NCI-H1105 treated with DMSO at 0.1 percent for 48 hours (cell line): ENCODE measurements at regions not wholly inside any gene's neighbourhood (a gene's known extent, or its start where the extent isn't known, plus 50 kb on each side); places are given as distances from the start of the nearest gene placed in this dataset.

Experiments used
- DNase-seq: peaks from one replicate; lab custom pipeline; 2025; lab: John Stamatoyannopoulos, UW

DNA sequence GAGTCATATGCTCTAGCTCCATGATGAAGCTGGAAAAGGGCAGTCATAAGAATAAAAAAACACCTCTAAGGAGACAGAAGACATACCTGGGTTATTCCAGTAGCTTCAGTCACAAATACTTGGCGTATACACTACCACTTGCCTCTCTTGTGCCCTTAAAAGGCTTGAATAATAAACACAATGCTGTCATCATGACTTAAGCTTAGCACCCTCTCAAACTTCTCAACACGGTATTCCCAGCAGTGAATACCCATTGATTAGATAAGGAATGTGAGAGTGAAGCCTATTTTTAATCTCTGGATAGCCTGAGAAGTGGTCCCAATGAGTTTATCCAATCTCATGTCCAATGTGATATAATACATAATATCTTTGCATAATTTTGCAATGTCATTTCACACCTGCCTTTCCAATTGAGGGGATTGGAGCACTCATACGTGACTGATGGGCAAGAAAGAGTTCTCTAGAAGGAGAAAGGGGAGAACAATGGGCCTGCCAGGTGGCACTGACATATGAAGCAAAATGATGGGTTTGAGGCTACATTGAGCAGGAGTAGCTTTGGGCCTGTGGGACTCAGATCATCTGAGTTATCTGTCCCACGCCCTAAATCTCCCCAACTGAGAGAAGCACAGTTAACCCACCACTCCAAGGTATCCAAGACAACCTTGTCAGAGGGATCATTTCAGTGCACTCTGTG is 298.6 kb upstream of the DAB1 start:
- DNase-seq = no peak

DNA sequence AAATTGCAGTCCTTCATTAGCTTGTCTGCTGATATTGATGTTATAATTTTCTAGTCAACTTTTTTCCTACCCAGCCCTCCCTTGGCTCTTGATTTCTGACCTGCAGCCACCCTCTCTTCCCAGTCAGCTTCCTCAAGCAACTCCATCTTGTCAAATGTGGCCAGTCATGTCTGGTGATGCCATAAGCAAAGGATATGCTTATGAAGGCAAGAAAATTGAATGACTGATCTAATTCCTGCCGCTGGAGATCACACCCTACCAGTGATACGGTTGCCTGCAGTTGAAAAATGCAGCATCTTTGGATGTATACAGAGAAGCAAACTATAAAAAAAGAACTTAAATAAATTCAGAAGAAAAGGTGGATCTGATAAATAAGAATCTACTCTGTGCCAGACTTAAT is 297.1 kb upstream of the DAB1 start:
- DNase-seq = no peak

DNA sequence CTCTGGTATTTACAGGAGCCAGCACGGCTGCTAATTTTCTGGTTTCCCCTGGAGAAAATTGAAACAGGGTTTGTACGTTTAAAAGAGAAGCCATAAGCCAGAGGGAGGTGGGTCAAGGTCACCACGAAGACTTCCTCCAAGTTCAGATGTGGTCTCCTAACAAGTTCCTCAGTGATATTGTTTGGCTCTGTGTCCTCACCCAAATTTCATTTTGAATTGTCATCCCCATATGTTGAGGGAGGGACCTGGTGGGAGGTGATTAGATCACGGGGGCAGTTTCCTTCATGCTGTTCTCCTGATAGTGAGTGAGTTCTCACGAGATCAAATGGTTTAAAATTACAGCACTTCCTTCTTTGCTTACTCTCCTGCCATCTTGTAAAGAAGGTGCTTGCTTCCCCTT is 295.4 kb upstream of the DAB1 start:
- no peak for DNase-seq

DNA sequence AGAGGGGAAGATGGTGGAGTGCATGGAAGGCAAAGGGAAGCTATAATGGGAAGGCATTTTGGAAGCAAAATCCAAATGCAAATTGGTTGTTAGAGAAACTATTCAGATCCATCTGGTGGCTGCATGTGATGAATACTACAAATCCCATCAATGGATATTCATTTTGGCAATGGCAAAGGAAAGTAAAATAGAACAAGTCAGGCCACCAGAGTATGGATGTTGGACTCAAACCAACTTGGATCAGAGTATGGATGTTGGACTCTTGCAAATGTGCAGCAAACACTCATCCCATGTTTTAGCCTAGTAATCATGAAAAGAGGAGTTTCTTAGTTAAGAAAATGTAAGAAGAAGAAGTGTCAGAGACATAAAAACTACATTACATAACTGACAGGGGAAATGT is 289.6 kb upstream of the DAB1 start:
- DNase-seq = no peak

DNA sequence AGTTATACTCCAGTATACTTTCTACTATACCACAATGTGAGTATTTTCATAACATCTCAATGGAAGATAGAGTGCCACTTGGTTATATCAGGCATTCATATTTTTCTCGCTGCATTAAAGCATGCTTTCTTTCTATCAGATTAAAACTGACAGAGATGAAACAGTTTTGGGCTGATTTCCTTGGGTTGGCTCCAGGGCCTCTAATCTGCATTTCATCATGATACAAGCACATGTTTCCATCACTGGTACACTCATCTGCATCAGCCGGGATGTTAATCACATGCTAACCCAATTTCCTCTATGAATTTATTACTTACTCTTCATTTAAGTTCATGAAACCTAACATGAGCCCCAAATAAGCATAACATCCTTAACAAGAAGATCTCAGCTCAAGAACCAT is 289.0 kb upstream of the DAB1 start:
- no peak for DNase-seq

DNA sequence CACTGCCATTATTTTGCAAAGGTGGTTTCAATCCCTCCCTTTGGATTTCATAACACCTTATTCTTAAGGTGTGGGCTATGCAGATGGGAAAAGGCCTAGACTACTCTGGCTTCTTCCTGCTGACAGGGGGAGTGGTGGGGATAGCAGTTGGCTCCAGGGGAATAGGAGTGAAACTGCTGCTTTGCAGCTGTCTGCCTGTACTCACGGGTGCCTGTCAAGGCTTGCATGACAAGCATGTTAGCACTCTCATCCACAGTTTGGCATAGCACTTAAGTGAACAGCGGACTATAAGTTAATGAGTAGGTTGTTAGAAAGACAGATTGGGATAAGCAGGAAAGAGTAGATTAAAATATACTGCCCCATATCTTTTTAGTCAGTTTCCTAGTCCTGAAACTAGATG is 287.5 kb upstream of the DAB1 start:
- DNase-seq = peak; percentile 88

DNA sequence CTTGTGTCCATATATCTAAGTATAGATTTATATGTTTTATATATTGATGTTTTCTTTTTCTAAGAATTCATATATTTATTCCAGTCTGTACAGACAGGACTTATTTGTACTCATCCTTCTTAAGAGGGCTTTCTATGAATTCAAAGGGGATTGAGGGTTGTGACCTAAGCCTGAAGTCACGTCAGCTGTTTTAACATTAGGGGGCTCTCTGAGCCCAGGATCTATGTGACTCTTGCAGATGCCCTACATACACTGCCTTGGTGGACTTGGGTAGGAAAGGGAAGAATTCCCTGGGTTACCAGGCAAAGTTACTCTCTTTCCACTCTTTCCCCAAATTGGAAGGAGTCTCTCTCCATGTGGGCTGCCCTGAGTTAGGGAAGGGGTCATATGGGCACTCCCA is 283.8 kb upstream of the DAB1 start:
- no peak for DNase-seq

DNA sequence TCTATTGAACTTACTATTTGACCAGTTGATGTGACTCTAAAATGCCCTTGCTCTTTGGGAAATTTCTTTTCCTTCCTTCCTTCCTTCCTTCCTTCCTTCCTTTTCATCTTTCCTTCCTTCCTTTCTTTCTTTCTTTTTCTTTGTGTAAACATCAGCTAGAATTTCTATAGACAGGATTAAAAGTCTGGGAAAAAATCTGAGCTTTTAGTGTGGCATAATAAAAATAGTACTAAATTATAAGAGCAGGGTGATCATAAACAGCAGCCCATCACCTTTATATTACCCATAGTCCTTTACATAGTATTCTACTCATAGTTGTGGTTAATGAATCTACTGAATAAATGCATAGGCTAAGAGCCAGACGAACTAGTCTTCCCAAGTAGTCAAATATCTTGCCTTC is 281.0 kb upstream of the DAB1 start:
- DNase-seq = no peak

DNA sequence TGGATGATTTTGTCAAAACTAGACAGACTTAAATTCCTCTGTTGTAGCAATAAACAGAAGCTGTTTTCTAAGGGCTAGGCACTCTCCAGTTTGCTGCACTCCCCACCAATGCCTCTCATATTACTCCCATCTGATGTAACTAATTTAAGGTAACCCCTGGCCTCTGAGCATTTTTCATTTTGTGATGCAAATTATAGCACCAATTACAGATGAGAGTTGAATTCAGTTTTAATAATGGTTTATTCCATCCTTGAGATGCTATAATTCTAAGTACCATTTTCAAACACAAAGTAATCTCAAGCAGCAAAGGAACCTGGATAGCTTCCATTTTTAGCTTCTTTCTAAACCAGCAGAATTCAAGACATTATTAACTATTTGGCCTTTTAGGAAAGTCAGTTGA is 280.4 kb upstream of the DAB1 start:
- peak; percentile 21 for DNase-seq

DNA sequence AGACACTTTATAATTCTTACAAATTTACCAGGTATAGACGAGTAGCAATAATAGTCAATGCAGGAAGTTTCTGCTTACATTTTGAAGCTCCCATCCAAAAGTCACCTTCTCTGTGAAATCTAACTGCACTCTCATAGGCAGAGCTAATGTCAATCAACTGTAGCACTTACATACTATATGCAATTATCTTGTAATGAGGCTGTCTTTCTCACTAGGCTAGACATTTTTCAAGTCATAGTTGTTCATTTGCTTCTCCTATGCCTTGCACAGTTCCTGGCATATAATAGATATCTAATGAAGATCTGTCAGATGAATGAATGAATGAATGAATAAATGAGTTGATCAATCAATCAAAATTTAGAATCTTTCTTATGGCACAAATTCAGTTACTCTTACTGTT is 273.0 kb upstream of the DAB1 start:
- no peak for DNase-seq

DNA sequence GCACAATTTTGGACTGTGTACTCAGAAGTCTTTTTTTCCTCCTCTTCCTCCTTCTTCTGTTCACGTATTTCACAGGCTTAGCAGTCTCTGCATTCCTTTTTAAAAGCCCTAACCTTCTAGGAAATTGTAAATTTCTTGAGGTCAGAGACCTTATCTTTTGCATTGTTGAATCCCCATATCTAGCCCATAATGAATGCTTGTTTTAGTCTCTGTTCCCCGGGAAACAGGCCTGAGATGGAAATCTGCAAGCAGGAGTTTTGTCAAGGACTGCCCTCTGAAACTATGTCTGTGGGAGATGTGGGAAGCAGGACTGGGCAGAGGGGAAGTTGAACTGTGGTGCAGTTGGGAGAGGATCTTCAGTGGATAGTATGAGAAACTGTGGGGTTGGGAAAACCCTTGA is 272.2 kb upstream of the DAB1 start:
- no peak for DNase-seq

DNA sequence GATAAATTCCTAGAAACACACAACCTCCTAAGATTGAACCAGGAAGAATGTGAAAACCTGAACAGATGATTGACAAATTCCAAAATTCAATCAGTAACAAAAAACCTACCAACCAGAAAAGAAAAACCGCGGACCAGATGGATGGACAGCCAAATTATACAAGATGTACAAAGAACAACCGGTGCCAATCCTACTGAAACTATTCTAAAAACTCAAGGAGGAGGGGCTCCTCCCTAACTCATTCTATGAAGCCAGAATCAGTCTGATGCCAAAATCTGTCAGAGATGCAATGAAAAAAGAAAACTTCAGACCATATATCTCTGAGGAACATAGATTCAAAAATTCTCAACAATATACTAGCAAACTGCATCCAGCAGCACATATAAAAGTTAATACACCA is 262.4 kb upstream of the DAB1 start:
- no peak for DNase-seq

DNA sequence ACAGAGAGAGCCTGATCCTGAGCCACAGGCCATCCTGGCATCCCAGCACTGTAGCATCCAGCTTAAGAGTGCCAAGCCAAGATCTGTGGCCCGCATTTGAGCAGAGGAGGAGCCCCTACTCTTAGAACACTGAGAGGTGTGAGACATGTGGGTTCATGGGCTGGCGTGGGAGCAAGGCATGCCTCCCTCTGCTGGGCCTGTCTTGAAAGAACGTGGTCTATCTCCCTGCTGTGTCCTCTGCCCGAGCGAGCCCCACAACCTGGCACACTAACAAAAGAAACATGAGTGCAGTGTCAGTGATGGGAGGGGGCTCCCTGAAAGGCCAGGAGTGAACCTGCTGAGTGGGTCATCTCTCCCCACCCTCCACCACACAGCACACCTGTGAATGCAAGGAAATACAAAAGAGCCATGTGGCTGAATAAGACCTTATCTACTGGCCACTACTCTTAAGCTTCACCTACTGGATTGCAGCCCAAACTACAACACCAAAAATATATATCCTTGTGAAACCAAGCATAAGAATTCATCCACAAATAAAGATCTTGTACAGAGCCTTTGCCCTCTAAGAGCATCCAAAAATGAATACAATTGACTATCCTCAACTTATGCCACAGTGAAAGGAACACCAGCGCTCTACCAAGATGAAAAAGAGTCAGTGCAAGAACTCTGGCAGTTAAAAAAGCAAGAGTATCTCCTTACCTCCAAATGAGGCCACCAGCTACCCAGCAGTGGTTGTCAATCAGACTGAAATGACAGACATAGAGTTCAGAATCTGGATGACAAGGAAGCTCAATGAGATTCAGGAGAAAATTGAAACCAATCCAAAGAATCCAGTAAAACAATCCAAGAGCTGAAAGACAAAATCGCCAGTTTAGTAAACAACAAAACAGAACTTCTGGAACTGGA is 259.4 kb upstream of the DAB1 start:
- no peak for DNase-seq

DNA sequence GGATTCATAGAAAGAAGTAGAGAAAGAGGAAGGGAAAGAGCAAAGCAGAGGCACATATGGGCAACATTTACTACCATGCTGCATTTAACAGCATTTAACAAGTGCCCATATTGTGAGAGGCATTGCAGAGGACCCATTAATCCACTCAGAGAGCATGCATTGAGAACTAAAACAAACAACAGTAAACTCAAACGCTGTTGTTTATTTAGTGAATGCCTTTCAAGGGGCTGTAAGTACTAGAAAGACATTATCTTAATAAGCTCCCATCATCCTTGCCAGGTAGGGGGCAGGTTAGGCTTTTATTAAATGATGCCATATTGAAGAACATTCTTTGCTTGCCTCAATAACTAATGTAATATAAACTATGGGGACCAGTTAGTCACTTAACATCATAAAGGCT is 254.3 kb upstream of the DAB1 start:
- DNase-seq = peak; percentile 98

DNA sequence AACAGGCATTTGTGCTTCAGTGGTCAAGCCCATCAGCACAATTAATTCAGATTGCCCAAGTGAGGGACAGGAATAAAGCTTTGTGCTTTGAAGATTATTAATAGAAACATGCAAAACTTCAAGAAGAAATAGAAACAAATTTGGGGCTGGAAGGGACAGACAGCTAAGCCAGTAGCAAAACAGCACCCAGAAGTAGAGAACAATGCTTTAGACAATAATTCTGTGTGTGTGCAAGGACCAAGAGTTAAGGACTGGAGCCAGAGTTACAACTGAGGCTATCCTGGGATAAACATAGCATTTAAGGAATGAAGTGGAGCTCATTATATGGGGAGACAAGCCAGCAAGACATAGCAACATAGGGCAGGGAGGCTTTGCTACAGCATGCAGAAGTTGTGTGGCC is 251.9 kb upstream of the DAB1 start:
- no peak for DNase-seq

DNA sequence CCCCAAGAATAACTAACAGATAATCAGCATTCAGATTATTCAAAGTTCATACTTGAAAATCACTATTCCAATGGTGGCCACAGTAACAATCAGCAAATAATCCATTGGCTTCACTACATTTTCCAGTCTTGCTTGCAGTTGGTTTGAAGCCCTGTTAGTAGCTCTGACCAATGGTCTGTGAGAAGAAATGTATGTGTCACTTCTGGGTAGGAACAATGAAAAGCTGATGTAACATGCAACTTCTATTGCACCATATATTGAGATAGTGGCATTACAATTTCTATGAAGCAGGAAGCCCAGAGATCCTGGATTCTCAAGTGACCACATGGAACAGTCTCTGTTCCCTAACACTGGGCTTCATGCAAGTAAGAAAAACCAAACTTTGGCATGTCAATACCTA is 250.9 kb upstream of the DAB1 start:
- DNase-seq = no peak

DNA sequence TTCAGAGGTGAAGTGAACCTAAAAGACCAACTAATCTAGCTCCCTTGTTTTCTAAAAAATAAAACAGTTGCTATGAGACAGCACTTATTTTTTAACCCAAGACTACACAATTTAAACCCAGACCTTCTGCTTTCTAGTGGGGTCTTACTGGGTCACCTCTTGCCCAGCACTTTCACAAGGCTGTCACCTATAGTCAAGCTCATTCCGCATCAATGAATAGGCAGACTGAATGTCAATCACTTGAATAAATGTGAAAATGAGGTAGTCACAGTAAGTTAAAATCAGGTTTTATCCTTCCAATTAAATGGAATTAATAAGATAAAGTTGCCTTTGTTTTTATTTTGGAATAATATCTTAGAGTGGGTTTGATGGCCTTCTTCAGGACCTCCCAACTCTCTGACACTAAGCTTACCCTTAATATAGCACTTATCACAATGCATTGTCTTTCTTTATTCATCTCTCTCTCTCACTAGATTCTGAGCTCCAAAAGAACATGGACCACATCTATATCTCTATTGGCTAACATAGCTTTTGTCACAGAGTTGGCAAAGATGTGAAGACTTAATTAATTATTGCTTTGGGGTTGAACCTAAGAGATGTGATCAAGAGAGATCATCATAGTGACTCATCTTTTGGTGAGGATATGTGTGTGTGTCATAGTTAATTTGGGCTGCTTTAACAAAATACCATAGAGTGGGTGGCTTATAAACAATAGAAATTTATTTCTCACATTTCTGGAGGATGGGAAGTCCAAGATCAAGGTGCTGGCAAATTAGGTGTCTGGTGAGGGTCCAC is 248.7 kb upstream of the DAB1 start:
- DNase-seq = no peak

DNA sequence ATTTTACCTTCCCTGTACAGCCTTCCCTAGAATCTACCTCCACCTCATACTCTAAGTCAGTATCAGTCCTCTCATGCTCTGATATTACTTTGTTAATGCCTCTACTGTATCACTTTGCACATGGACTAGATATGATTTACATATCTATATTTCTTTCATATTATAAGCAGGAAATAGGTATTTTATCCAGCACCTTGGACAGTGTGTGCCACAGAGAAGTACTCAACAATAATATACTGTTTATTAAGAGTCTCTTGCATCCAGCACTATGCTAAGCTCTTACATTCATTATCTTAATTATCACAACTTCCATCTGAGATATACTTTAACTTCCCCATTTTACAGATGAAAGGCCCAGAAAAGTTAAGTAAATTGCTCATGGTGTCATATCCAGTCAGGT is 247.9 kb upstream of the DAB1 start:
- no peak for DNase-seq

DNA sequence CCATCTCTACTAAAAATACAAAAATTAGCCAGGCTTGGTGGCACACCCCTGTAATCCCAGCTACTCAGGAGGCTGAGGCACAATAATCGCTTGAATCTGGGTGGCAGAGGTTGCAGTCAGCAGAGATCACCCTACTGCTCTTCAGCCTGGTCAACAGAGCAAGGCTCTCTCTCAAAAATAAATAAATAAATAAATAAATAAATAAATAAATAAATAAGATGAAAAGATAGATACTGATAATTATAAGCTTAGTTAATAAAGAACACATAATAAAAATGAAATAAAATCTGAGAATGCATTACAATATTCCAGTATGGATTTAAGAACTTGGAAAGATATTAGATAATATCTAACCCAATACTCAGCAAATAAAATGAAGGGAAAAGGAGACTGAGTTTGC is 235.9 kb upstream of the DAB1 start:
- no peak for DNase-seq

DNA sequence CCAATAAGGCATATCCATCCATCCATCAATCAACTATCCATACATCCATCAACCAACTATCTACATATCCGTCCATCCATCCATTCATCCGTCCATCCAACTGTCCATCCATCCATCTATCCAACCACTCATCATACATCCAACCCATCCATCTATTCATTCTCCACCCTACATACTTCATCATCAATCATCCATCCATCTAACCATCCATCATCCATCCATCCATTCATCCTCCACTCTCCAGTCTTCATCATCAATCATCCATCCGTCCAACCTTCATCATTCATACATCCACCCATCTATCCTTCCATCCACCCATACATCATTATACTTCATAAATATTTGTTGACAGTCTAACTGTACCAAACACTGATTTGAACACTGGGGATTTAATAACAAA is 231.3 kb upstream of the DAB1 start:
- DNase-seq = no peak

DNA sequence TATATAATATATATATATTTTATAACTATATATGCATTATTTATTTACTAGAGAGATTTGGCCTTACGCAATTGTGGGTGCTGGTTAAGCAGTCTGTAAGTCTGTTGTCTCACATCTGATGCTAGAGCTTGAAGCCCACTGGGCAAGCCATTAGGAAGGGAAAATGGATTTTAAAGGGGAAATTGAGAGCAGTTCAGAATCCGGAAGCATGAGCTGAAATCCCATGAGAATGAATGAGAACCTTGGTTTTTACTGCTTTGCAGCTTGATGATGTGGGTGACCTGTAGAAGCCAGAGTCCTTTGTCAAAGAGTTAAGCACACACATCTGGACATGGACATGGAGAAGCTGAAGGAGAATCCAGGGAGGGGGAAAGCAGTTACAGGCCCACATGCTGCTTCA is 220.8 kb upstream of the DAB1 start:
- no peak for DNase-seq

DNA sequence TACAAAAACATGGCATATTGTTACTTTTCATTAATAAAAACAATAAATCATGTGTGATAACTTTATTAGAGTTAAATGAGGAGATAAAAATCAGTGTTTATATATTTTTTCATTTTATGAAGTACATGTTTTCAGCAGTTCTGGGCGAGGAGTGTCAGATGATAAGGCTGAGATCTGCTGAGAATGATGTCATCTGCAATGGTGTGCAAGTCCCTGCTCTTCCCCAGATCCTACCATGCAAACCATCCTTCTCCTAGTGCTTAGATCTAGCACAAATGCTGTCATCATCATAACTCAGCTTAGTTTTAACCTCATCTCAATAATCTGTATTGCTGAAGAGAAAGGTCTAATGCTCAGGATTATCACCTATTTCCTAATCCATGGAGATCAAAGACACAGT is 214.4 kb upstream of the DAB1 start:
- no peak for DNase-seq

DNA sequence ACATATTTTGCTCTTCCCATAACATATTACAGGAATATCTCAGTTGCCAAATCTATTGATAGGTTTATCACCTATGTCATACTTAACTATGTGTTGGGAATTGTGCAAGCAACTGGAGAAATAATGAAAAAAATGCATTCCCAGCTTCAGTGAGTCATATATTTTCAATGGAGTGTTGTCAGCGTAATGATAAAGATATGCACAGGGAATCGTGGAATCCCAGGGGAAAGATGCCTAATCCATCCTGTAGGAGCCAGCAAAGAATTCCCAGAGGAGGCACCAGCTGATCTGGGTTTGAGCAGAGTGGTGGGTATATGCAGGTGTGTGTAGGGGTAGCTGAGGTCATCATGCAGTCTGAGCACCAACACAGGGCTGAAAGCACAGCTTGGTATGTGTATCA is 213.3 kb upstream of the DAB1 start:
- DNase-seq = no peak
